IPS DF 4.7 (cell line): ENCODE measurements at regions not wholly inside any gene's neighbourhood (a gene's known extent, or its start where the extent isn't known, plus 50 kb on each side); places are given as distances from the start of the nearest gene placed in this dataset.
"Not testable (repeated sequence)": the region's sequence is repeated elsewhere in the genome, so short reads cannot be mapped to it uniquely, and the experiment has no call there.

Experiments
- DNase-seq: peaks from one replicate; pipeline ENCODE4 v3.0.0-alpha.2; 2013; ENCODE audit warnings: low spot score; ENCODE audit errors: extremely low read depth

DNA sequence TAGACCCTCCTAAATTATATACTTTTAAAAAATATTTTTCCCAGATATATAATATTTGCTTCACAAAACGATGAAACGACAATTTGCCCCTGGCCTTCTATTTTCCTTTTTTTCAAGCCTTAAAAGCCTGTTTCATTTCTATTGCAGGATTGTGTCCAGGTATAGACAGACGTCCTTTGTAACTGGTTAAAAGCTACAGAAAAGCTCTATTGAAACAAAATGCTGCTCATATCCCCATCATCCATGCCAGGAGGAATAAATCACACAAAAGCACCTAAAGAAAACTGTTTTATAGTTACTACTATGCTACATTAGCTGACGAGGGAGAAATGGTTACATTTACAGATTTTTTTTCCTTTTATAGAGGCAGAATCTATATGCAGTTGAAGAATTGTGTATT, 765.1 kb downstream of the DIAPH3 start:
- no peak for DNase-seq

DNA sequence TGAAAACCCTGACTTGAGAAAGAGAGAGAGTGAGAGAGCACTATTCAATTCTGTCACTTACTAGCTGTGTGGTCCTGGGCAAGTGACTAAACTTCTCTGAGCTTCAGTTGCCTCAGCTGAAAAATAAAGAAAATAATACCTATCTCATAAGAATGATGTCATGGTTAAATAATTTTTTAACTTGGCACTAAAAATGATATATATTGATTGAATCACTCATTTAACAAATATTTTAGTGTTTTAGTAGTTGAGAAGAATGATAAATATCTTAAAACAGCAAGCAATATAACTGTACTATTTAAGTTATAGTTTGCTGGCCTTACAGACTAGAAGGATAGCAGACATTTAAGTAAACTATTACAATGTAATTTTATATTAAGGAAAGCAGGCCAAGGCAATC, 764.2 kb downstream of the DIAPH3 start:
- DNase-seq = no peak

DNA sequence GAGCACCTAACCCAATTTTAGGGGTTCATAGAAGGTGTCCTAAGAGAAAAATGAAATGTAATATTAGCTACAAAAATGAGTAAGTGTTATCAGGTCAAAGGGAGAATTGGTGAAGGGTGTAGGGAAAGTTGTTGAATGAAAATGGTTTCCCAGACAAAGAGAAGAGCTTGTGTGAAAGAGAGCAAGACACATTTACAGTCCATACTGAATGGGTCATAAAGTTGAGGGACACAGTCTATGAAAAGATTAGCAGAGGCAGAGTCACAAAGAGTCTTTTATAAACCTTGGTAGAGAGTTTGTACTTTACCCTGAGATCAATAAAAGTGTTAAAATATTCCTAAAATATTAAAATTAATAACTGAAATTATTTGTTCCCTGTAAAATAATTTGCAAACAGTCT, 759.4 kb downstream of the DIAPH3 start:
- no peak for DNase-seq

DNA sequence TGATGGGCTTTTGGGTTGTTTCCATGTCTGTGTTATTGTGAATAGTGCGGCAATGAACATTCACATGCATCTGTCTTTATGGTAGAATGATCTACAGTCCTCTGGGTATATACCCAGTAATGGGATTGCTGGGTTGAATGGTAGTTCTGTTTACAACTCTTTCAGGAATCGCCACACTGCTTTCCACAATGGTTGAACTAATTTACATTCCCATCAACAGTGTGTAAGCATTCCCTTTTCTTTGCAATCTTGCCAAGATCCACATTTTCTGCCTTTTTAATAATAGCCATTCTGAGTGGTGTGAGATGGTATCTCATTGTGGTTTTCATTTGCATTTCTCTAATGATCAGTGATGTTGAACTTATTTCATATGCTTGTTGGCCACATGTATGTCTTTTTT, 756.5 kb downstream of the DIAPH3 start:
- not testable (repeated sequence) for DNase-seq

DNA sequence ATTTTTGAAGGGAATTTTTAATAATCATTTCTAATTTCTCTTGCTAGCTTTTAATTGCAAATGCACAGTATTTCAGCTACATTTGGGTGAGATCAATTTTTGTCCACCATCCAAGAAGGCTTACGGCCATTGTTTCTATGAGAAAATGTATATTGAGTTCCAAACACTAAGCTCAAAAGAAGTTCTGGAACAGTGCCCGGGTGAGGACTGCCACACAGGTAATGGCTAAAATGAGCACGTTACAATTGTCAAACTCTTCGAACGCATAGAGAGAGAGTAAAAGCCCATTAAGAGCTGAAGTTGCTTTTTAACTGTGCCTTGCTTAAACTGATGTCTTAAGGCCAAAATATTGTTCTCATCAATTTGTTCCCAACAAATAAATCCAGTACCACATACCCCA, 755.0 kb downstream of the DIAPH3 start:
- no peak for DNase-seq

DNA sequence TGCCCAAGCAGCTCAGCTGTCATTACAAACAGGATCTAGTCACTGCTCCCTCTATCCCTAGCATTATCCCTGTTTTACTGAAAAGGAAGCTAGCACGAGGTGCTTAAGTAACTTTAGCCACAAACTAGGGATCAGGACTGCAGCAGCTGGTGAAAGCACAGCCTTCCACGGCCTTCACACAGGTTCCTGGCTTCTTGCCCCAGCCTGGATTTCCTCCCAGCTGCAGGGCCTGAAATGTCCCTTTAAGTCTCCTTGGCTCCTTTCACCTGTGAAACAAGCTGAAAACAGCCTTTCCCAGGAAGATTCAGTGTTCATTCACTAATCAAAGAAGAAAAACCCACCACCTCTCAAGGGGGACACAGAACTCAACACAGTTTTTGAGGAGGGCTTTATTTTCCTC, 754.5 kb downstream of the DIAPH3 start:
- no peak for DNase-seq

DNA sequence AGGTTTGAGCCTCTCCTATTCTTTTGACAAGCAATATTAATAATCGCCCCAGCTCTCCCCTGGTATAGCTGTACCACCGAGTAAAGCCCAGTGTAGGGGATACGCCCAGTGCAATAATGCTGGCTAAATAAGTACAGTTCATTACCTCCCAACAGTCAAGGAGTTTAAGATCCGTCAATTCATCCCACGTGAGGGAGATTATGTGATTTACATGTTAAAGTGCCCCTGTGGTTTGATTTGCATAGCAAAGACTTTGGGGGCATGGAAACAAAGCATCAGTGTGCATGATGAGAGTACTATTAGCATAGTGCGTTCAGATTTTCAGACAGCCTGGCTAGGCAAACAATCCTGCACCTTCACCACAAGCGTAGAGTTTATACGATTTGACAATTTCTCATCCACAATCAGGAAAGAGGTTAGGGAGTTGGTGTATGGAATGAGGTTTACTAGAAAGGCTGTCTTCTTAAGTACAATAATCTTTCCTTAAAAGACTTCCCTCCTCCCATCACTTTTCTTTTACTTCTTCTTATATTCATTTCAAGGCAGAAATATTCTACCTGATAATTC, 754.0 kb downstream of the DIAPH3 start:
- DNase-seq = peak; percentile 78

DNA sequence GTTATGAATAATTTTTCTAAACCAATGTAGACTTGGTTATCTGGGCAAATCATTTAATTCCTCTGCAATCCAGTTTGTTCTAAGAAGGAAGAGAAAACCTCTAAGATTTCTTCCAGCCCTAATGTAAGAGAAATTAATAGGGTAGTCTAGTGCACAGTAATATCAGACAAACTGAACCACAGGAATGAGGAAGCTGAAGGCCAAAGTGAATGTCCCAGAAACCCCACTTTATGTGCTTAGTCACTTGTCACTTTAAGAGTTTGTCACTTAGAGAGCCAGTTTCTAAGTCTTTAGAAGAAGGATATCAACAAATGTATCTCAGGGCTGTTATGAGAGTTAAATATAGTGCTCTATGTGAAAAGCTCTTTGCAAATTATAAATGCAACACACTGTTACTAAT, 750.6 kb downstream of the DIAPH3 start:
- DNase-seq = no peak

DNA sequence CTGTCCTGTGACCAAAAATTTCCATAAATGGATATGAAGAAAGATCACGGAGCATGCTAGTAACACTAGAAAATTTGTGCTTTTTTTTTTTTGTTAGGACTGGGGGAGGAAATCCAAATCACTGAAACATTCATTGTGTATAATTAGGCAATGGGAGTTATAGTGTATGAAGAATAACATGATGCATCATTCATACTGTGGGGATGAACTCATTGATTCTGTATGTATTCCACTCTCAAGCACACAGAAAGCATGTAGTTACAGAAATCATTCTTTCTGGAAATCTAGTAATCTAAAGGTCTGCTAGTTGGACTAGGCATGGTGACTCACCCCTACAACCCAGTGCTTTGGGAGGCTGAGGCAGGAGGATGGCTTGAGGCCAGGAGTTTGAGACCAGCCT, 749.7 kb downstream of the DIAPH3 start:
- no peak for DNase-seq

DNA sequence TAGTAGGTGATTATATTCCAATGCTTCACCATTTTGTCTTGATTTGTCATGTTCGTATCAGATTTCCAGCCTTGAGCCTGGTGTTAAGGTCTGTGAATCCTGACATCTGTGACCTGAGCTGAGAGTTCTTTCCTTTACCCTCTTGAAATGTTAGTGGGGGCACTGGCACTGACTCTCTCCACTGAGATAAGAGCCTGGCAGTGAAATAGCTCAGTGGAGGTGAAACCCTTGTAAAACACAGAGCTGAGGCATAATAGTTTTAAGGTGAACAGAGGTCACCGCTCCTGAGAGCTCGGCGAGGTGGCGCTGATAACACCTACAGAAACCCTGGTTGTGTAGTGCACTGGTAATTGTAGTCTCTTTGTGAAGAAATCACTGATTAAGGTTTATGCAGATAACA, 748.2 kb downstream of the DIAPH3 start:
- no peak for DNase-seq

DNA sequence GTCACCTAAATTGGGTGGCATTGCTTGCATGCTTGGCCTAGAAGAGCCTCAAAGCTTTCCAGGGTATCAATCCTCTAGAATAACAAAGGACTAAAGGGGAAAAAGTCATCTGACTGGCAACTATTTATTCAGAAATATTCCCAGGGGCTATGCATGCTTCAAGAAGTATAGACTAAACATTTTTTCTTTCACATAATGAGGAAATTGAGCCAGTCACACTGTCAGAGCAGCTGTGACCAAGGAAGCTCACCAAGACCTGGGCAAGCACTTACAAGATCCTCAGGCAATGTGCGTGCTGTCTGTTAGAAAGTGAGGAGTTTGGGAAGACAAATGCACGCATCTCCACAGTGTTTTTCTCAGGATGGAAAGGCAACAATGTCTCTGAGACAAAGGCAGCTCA, 747.2 kb downstream of the DIAPH3 start:
- no peak for DNase-seq

DNA sequence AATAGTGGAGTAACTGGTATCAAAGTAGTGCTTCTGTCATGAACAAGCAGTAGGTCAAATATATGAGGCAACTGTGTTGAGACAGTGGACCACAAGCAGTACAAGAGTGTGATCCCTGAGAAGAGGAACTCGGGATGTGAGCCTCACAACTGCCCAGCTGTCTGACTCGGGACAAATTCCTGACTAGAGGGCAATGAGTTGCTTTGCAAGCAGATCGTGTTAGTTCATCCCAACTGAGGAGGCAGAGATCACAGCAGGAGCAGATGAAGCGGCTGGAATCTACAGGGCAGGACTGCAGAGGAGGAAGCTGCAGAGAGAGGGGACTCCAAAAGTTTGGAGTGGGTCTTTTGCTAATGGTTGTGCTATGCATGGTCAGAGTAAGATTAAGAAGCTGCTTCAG, 741.1 kb downstream of the DIAPH3 start:
- no peak for DNase-seq

DNA sequence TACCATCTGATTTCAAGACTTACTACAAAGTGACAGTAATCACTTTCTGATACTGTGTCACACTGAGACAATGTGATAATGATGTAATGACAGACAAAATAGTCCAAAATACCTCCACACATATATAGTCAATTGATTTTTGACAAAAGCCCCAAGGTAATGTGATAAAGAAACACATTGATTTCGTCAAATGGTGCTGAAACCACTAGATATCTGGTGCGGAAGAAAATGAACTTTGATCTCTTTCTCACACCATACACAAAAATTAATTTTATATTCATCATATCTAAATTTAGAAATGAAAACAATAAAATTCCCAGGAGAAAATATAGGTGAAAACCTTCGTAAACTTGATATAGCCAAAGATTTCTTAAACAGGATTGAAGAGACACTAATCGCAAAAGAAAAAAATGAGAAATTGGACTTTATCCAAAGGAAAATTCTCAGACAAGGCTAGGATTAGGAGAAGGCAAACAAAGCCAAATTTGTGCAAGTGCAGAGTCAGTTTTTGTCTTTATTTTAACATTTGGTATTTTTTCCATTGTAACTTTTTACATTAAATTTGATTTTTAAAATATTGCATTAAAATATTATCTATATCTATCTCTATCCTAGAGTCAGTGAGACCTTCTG, 739.9 kb downstream of the DIAPH3 start:
- no peak for DNase-seq

DNA sequence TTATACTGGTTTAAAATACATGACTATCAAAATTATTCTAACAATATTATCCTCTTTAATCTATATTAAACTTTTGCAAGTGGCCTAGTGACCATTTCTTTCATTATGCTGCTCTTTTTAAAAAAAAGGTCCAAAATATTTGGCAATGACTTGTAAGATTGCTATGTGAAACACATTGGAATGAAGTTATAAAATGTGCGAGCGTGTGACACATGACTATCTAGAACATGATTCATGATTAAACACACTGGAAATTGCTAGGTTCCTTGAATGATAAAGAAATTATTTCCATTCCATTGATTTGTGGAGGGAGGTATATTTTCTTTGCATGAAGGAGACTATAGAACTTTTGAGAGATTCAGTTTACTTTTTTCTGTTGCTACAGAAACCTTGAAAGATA, 739.1 kb downstream of the DIAPH3 start:
- DNase-seq = no peak

DNA sequence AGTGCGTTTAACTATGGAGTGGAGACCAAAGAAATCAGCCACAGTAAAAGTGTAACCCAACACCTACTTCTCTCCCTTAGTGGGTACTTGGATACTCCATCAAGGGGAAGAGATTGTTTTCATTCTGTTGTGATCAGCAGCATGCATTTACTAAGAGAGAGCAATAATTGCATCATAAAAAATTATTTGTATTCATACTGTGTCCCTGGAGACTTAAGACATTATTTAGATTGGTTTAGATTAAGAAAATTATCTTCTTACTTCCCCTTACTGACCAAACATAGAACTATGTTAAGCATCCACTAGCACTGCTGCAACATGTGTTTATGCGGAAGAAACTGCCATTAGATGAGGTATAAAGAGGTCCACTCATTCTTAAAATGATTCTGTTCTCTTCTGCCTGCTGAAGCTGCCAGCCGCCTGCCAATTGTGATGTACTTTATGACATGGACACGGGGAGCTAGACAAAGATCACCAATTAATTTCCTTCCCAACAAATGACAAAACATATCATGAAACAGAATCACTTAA, 738.5 kb downstream of the DIAPH3 start:
- no peak for DNase-seq

DNA sequence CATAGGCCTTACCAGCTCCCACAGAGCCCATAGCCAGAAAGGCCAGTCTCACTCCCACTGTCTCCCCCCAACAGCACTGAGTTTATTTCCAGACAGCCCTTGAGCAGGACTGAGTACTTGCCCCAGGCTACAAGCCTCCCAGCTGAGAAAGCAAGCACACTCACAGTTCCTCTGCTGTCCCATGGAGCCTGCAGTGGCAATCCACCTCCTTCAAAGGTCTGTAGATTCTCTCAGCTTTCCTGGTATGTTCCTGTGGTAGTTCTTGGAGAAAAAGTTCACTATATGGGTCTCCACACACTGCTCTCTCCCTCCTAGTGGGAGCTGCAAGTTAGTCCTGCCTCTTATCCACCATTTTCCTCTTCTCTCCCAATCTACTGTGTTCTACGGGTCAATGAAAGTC, 728.7 kb downstream of the DIAPH3 start:
- no peak for DNase-seq

DNA sequence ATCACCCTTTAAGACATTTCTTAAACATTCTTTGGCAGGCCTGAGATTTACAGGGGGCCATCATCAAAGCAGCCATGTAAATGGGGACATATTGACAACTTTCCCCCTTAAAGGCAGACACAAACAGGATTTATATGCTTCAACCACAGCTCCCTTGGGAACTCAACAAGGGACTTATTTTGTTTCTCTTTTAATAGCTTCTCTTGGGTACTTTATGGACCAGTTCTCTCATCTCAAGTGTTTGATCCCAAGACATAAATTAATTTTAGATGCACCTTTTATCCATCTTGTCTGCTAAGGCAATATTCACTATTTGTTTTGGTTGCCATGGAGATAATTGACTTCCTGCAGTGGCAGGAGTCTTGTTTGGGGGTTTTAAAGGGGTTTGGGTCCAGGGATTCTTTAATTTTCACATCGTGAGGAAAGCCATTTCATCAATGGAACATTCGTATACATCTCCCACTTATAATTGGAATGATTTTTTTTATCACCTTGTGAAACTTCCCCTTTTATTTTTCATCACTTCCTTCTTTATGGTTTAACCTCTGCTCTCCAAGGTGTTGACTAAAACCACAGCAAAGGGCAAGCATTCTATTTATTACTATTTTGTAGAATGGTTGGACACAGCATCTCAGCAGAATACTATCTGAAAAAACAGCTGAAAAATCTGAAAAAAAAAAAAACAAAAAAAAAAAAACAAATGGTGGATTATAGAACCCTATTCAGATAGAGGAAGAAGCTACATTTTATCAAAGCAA, 726.0 kb downstream of the DIAPH3 start:
- DNase-seq = no peak

DNA sequence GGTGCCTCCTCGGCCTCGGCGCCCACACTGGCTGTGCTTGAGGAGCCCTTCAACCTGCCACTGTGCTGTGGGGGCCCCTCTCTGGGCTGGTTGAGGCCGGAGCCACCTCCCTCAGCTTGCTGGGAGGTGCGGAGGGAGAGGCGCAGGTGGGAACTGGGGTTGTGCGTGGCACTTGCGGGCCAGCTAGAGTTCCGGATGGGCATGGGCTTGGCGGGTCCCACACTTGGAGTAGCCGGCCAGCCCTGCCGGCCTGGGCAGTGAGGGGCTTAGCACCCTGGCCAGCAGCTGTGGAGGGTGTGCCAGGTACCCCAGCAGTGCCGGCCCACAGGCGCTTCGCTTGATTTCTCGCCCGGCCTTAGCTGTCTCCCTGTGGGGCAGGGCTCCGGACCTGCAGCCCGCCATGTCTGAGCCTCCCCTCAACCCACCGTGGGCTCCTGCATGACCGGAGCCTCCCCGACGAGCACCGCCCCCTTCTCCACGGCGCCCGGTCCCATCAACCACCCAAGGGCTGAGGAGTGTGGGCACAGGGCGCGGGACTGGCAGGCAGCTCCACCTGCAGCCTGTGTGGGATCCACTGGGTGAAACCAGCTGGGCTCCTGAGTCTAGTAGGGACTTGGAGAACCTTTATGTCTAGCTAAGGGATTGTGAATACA, 723.8 kb downstream of the DIAPH3 start:
- no peak for DNase-seq

DNA sequence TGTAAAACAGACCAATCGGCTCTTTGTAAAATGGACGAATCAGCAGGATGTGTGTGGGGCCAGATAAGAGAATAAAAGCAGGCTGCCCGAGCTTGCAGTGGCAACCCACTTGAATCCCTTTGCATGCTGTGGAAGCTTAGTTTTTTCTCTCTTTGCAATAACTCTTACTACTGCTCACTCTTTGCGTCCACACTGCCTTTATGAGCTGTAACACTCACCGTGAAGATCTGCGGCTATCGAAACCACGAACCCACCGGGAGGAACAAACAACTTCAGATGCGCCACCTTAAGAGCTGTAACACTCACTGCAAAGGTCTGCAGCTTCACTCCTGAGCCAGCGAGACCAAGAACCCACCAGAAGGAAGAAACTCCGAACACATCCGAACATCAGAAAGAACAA, 722.7 kb downstream of the DIAPH3 start:
- DNase-seq = not testable (repeated sequence)

DNA sequence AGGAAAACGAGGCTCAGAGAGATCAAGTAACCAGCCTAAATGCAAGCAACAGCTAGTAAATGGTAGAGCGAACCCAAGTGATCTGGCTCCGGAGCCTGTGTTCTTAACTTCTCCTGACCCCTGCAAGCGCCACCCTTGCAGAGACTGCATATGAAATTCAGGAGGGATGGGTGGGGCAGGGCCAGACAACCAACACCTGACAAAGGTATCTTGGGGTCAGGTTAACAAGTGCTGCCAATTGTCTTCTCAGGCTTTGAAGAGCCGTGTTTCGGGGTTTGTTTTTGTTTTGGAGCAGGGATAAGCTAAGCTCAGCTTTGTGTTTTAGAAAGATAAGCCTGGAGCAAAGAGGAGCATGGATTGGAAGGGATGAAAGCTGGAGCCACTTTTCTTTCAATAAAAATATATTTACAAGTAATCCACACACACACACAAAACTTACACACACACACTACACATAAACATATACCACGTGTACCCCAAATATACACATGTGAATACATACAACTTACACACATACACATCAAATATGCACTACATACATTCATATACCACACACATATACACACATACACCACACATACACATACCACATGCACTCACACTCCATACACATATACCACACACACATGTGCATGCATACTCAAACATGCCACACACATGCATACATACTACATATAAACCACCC, 722.0 kb downstream of the DIAPH3 start:
- DNase-seq = no peak

DNA sequence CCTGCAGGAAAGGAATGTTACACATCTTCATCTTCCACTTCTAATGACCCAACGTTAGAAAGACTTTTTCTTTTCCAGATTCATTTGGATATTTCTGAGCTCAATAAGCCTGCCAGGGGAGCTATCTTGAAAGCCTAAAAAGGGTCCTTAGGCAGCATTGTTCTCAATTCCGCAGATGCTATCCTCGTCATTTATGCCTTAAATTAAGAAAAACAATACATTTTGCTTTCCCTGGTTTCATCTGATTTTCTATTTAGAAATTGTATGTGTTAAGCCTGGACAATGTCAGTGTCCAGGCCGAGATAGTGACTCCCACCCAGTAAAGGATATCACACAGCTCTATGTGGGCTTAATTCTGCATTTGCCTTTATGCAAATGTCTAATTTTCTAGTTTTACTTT, 721.3 kb downstream of the DIAPH3 start:
- DNase-seq = no peak
